ENCODE measurements at regions not wholly inside any gene's neighbourhood (a gene's known extent, or its start where the extent isn't known, plus 50 kb on each side); places are given as distances from the start of the nearest gene placed in this dataset.

GRCh38 chr1:38115682-38116202 lies 69.1 kb upstream of the POU3F1 start:
- H3K27me3 ChIP-seq (ENCODE audit: insufficient read depth): no peaks in the 10 kb centered on the region
- no peak overlapping the region for H3K27ac Mint-ChIP-seq
- no peak for ATAC-seq
- H3K27me3 Mint-ChIP-seq (ENCODE audit: insufficient read depth, low read depth, poor library complexity): peaks cover 3% of the 10 kb centered on the region
- H3K9me2 ChIP-seq (ENCODE audit: insufficient read depth): peaks cover 5% of the 10 kb centered on the region; the same call in 1 of the 2 replicates
- H4K20me1 ChIP-seq (replicated peaks; ENCODE audit: insufficient read depth): no peaks in the 10 kb centered on the region
- no peaks in the 10 kb centered on the region for H3F3A ChIP-seq (replicated peaks; ENCODE audit: low read depth)
- H3K4me3 ChIP-seq: no peak overlapping the region
- no peak overlapping the region for H3K4me3 Mint-ChIP-seq
- H3K4me2 ChIP-seq: no peak overlapping the region
- no peaks in the 10 kb centered on the region for H3K79me2 ChIP-seq (replicated peaks; ENCODE audit: insufficient read depth)
- H3K36me3 ChIP-seq (ENCODE audit: insufficient read depth): no peaks in the 10 kb centered on the region
- no peak overlapping the region for H3K27ac ChIP-seq (ENCODE audit: low read depth)
- H3K9me3 Mint-ChIP-seq: no peaks in the 10 kb centered on the region
- TF ChIP-seq STAT1 (IDR thresholded peaks at IDR 0.05; ENCODE audit: unreplicated experiment) (no peak), EZH2 (IDR thresholded peaks at IDR 0.05; ENCODE audit: low read depth, unreplicated experiment) (no peak), ZNF462 (CRISPR knock-in tag; IDR thresholded peaks at IDR 0.05) (no peak), ETS1 (IDR thresholded peaks at IDR 0.05) (no peak), EZH2phosphoT487 (IDR thresholded peaks at IDR 0.05; ENCODE audit: unreplicated experiment) (no peak), REST (IDR thresholded peaks at IDR 0.05; ENCODE audit: unreplicated experiment) (no peak), ZNF114 (CRISPR knock-in tag; IDR thresholded peaks at IDR 0.05) (no peak), NANOG (IDR thresholded peaks at IDR 0.05; ENCODE audit: borderline replicate concordance) (no peak), CREB1 (CRISPR knock-in tag; IDR thresholded peaks at IDR 0.05; ENCODE audit: low read depth) (no peak), ZNF331 (CRISPR knock-in tag; IDR thresholded peaks at IDR 0.05; ENCODE audit: low read depth) (no peak), JUNB (IDR thresholded peaks at IDR 0.05; ENCODE audit: unreplicated experiment) (no peak), POLR2AphosphoS5 (IDR thresholded peaks at IDR 0.05; ENCODE audit: low read depth) (no peak), CTCF (conservative IDR thresholded peaks at IDR 0.05; ENCODE audit: low read depth in 2 of 2) (no peak)
- no peak for DNase-seq (ENCODE audit: low spot score)
- H3K36me3 Mint-ChIP-seq (ENCODE audit: low read depth): peaks cover 11% of the 10 kb centered on the region; the same call in 2 of the 3 replicates
- peaks cover 18% of the 10 kb centered on the region; the same call in 1 of the 2 replicates for H3K4me1 ChIP-seq (ENCODE audit: insufficient read depth)
- no peak overlapping the region for H2AFZ ChIP-seq
- peaks cover 34% of the 10 kb centered on the region for H3K4me1 Mint-ChIP-seq

All from GM23338 (cell line).